K562 (cell line): ENCODE measurements at regions not wholly inside any gene's neighbourhood (a gene's known extent, or its start where the extent isn't known, plus 50 kb on each side); places are given as distances from the start of the nearest gene placed in this dataset.

Experiments
- ATAC-seq: fragments of 200-7000 bp; cut with Tn5 transposase; 3 replicates; pipeline ENCODE4 v1.9.1; 2020; ENCODE audit warnings: moderate library complexity
- BruUV-seq: library from RNA; stranded (reverse); fragments of 400-500 nt; replicated peaks from 2 replicates; lab custom pipeline; 2021; lab: Mats Ljungman, UMichigan
- CTCF ChIA-PET: fragments of 300-600 bp; formaldehyde crosslinking; extraction: SDS; loops from one replicate; lab custom pipeline; 2021; ENCODE audit warnings: low intra/inter-chr PET ratio; lab: Yijun Ruan, JAX
- POLR2A ChIA-PET: fragments of 300-600, 350-650 bp; sonication (Branson Sonifier 250); formaldehyde crosslinking; extraction: SDS; loops from one replicate; lab custom pipeline; 2021; ENCODE audit warnings: antibody characterized with exemption, inconsistent platforms; lab: Yijun Ruan, JAX
- DNase-seq, 4 experiments: peaks; one replicate each; pipeline versions ENCODE4 v3.0.0 to v3.0.0-alpha.2; 2011 to 2018; ENCODE audit warnings: low spot score in 3 of 4, mixed read lengths in 3 of 4; ENCODE audit errors: extremely low read depth in 1 of 4
- FAIRE-seq: peaks from 2 replicates; lab custom pipeline; 2011; peaks lifted over from hg19 to GRCh38; lab: Jason Lieb, UNC
- H2AFZ ChIP-seq: 2 replicates; pipeline ENCODE4 v1.6.0; 2011; ENCODE audit warnings: low read depth, low read length, control low read depth, inconsistent platforms
- H3K27ac ChIP-seq: fragments of 200-600 bp; 3 replicates; pipeline ENCODE4 v1.8.0; 2011; ENCODE audit warnings: low read depth, mild to moderate bottlenecking, control low read depth, inconsistent platforms, low read length, moderate library complexity, mixed read lengths; ENCODE audit errors: extremely low read depth
- H3K27me3 ChIP-seq, 2 experiments: fragments of 300-600 bp in 1 of 2; 2 replicates in 1 of 2; 3 replicates in 1 of 2; pipeline versions ENCODE4 v1.6.0 to v1.8.0; 2011; ENCODE audit warnings: inconsistent platforms in 2 of 2, low read length in 2 of 2, mild to moderate bottlenecking in 1 of 2, mixed read lengths in 1 of 2, moderate library complexity in 1 of 2; ENCODE audit not compliant: control insufficient read depth in 2 of 2, insufficient read depth in 2 of 2
- H3K36me3 ChIP-seq: fragments of 300-600 bp; 3 replicates; pipeline ENCODE4 v1.8.0; 2011; ENCODE audit warnings: mild to moderate bottlenecking, low read length, inconsistent platforms; ENCODE audit not compliant: control insufficient read depth, insufficient read depth
- H3K4me1 ChIP-seq, 2 experiments: fragments of 200-600 bp in 1 of 2; replicated peaks in 1 of 2; 2 replicates in 1 of 2; 3 replicates in 1 of 2; pipeline versions ENCODE4 v1.5.1 to v1.8.0; 2011; ENCODE audit warnings: inconsistent platforms in 2 of 2, low read length in 2 of 2, mild to moderate bottlenecking in 1 of 2, mixed read lengths in 1 of 2, moderate library complexity in 1 of 2; ENCODE audit not compliant: control insufficient read depth in 2 of 2, insufficient read depth in 2 of 2
- H3K4me2 ChIP-seq: 2 replicates; pipeline ENCODE4 v1.6.1; 2011; ENCODE audit warnings: low read length, control low read depth, inconsistent platforms, mixed read lengths; ENCODE audit not compliant: insufficient read depth
- H3K4me3 ChIP-seq: fragments of 200-600 bp; sonication (generic), shearing (Covaris generic); 2 replicates; pipeline ENCODE4 v1.5.1; 2016; ENCODE audit warnings: control low read depth, inconsistent platforms
- H3K79me2 ChIP-seq: fragments of 200-600 bp; 3 replicates; pipeline ENCODE4 v1.8.0; 2011; ENCODE audit warnings: low read length, inconsistent platforms; ENCODE audit not compliant: control insufficient read depth, insufficient read depth
- H3K9ac ChIP-seq, 2 experiments: 2 replicates each; pipeline versions ENCODE4 v1.6.0 to v1.6.1; 2011; ENCODE audit warnings: low read depth in 2 of 2, low read length in 2 of 2, control low read depth in 1 of 2, inconsistent platforms in 1 of 2, mild to moderate bottlenecking in 1 of 2, mixed read lengths in 1 of 2; ENCODE audit not compliant: insufficient read depth in 1 of 2
- H3K9me1 ChIP-seq: one replicate; pipeline ENCODE4 v1.6.0; 2011; ENCODE audit warnings: inconsistent platforms, mild to moderate bottlenecking, low read length, moderate library complexity; ENCODE audit not compliant: control insufficient read depth, insufficient read depth
- H3K9me3 ChIP-seq: replicated peaks from 2 replicates; pipeline ENCODE4 v1.5.1; 2011; ENCODE audit warnings: low read depth, low read length, inconsistent platforms; ENCODE audit not compliant: control insufficient read depth, insufficient read depth
- H4K20me1 ChIP-seq: replicated peaks from 2 replicates; pipeline ENCODE4 v1.6.1; 2011; ENCODE audit warnings: low read length, inconsistent platforms, mixed read lengths; ENCODE audit not compliant: control insufficient read depth, insufficient read depth
- BRD9 ChIP-seq: fragments of 450-650 bp; IDR thresholded peaks from 2 replicates; pipeline ENCODE4 v1.6.1; 2018; ENCODE audit warnings: low read depth; ENCODE audit not compliant: partially characterized antibody
- ELF2 ChIP-seq: fragments of 250-450 bp; sonication (Bioruptor Pico); IDR thresholded peaks from 2 replicates; pipeline ENCODE4 v1.5.0; 2021; ENCODE audit warnings: mild to moderate bottlenecking
- KDM4B ChIP-seq, 2 experiments: fragments of 450-650 bp in 1 of 2; sonication (generic) in 1 of 2; IDR thresholded peaks; 2 replicates each; pipeline ENCODE4 v1.6.1; 2016 to 2017; ENCODE audit warnings: borderline replicate concordance in 2 of 2, antibody characterized with exemption in 1 of 2, low read depth in 1 of 2, mild to moderate bottlenecking in 1 of 2
- KHSRP ChIP-seq: fragments of 450-650 bp; IDR thresholded peaks from 2 replicates; pipeline ENCODE4 v1.6.1; 2017
- POLR2B ChIP-seq: fragments of 450-650 bp; IDR thresholded peaks from 2 replicates; pipeline ENCODE4 v1.6.1; 2018; ENCODE audit warnings: low read depth; ENCODE audit not compliant: partially characterized antibody
- PPARD ChIP-seq: fragments of 250-450 bp; sonication (Bioruptor Pico); IDR thresholded peaks from 2 replicates; pipeline ENCODE4 v1.8.0; 2022; ENCODE audit warnings: inconsistent platforms, mild to moderate bottlenecking, moderate library complexity
- RREB1 ChIP-seq: fragments of 250-450 bp; sonication (Bioruptor Pico); IDR thresholded peaks from 2 replicates; pipeline ENCODE4 v1.4.0; 2020
- SRSF3 ChIP-seq: fragments of 200-400 bp; formaldehyde crosslinking; IDR thresholded peaks from 2 replicates; pipeline ENCODE4 v1.6.1; 2016; ENCODE audit warnings: mild to moderate bottlenecking, low read length, moderate library complexity; ENCODE audit not compliant: insufficient read depth
- XRCC5 ChIP-seq: fragments of 200-400 bp; formaldehyde crosslinking; IDR thresholded peaks from 2 replicates; pipeline ENCODE4 v1.6.1; 2017; ENCODE audit warnings: low read depth, mild to moderate bottlenecking, low read length
- ZNF561 ChIP-seq: fragments of 450-650 bp; formaldehyde crosslinking; conservative IDR thresholded peaks from 2 replicates; pipeline ENCODE4 v1.4.0; 2020; ENCODE audit warnings: mild to moderate bottlenecking, moderate library complexity
- ZZZ3 ChIP-seq: fragments of 450-650 bp; IDR thresholded peaks from 2 replicates; pipeline ENCODE4 v1.6.1; 2016; ENCODE audit warnings: antibody characterized with exemption, mild to moderate bottlenecking, moderate library complexity
- WGBS: fragments of 100-300 bp; shearing (Covaris generic); methylation state at CpG from one replicate; pipeline ENCODE4 v1.1.6; 2016; ENCODE audit warnings: low coverage, mixed read lengths; ENCODE audit not compliant: insufficient coverage; ENCODE audit errors: missing lambda C conversion rate; 5-methylcytosine and 5-hydroxymethylcytosine counted together
- in situ Hi-C: fragments of 300-500 bp; cut with MboI; formaldehyde crosslinking; loops from 4 replicates; pipeline ENCODE4 v1.15.0; 2018; ENCODE audit warnings: inconsistent platforms, mixed read lengths
- intact Hi-C: fragments of 100-400 bp; cut with micrococcal nuclease; formaldehyde crosslinking; loops from 2 replicates; pipeline ENCODE4 v1.14.2; 2022

- H3K9ac ChIP-seq, result no peak overlapping the region
- H2AFZ ChIP-seq, result no peak overlapping the region
- no peaks in the 10 kb centered on the region for H3K79me2 ChIP-seq
- H4K20me1 ChIP-seq, result no peaks in the 10 kb centered on the region
- in situ Hi-C loops, result no loop called here
- no peaks in the 10 kb centered on the region for H3K36me3 ChIP-seq
- intact Hi-C loops, result no loop called here
- ATAC-seq (no peak), FAIRE-seq (no peak), DNase-seq (no peak)
- H3K9me1 ChIP-seq, result no peaks in the 10 kb centered on the region
- no TSS peak for BruUV-seq
- peaks cover 0 to 3% of the 10 kb centered on the region in 2 experiments; a peak in 1 of 5 replicates for H3K4me1 ChIP-seq
- no peak overlapping the region for H3K4me3 ChIP-seq
- ChIA-PET POLR2A (no interaction called here), CTCF (no interaction called here)
- 6% methylated on average over 3 of the region's 4 CpGs for WGBS
- no peaks in the 10 kb centered on the region; a peak in 1 of 5 replicates for H3K27me3 ChIP-seq
- H3K27ac ChIP-seq, result no peak overlapping the region
- no peak overlapping the region for H3K4me2 ChIP-seq
- TF ChIP-seq POLR2B (no peak), PPARD (CRISPR knock-in tag) (no peak), ZNF561 (CRISPR knock-in tag) (no peak)
- no peaks in the 10 kb centered on the region for H3K9me3 ChIP-seq
Measured at GRCh38 chr14:97213720-97214119, 416.5 kb downstream of the VRK1 start.

GRCh38 chr14:97215263-97215969, 418.2 kb downstream of the VRK1 start:
- H3K79me2 ChIP-seq, result no peaks in the 10 kb centered on the region
- no TSS peak for BruUV-seq
- no peaks in the 10 kb centered on the region for H3K9me1 ChIP-seq
- ChIA-PET POLR2A (no interaction called here), CTCF (no interaction called here)
- no peak overlapping the region for H3K9ac ChIP-seq
- DNase-seq (no peak), ATAC-seq (no peak), FAIRE-seq (no peak)
- H3K9me3 ChIP-seq, result no peaks in the 10 kb centered on the region
- H4K20me1 ChIP-seq, result no peaks in the 10 kb centered on the region
- no peak overlapping the region for H3K27ac ChIP-seq
- intact Hi-C loops (no loop called here), in situ Hi-C loops (no loop called here)
- no peak overlapping the region for H3K4me3 ChIP-seq
- 0% methylated on average over 4 of the region's 4 CpGs for WGBS
- no peaks in the 10 kb centered on the region; a peak in 1 of 5 replicates for H3K27me3 ChIP-seq
- no peak overlapping the region for H2AFZ ChIP-seq
- no peaks in the 10 kb centered on the region for H3K36me3 ChIP-seq
- peaks cover 0 to 11% of the 10 kb centered on the region in 2 experiments; a peak in 2 of 5 replicates for H3K4me1 ChIP-seq
- no peak overlapping the region for H3K4me2 ChIP-seq
- TF ChIP-seq ZZZ3 (no peak), KHSRP (no peak), BRD9 (no peak), SRSF3 (no peak), KDM4B (IDR thresholded peaks at IDR 0.05; ENCODE audit: borderline replicate concordance in 2 of 2, low read depth in 1 of 2) (no peak), XRCC5 (no peak), ELF2 (no peak), RREB1 (no peak)
